ENCODE measurements at regions not wholly inside any gene's neighbourhood (a gene's known extent, or its start where the extent isn't known, plus 50 kb on each side); places are given as distances from the start of the nearest gene placed in this dataset.
"Not testable (repeated sequence)": the region's sequence is repeated elsewhere in the genome, so short reads cannot be mapped to it uniquely, and the experiment has no call there.

- H3K36me3 Mint-ChIP-seq; DNase-seq; H3K27ac ChIP-seq (ENCODE audit: low read length); CTCF ChIA-PET; H3K4me3 Mint-ChIP-seq; POLR2A ChIA-PET; H3K4me3 ChIP-seq (ENCODE audit: control insufficient read depth in 1 of 2, extremely low read depth in 1 of 2, low read length in 1 of 2); H3K27me3 ChIP-seq (replicated peaks in 1 of 2; ENCODE audit: control insufficient read depth in 2 of 2, extremely low read depth in 1 of 2, insufficient read depth in 2 of 2, low read length in 1 of 2); H3K4me1 ChIP-seq (ENCODE audit: control insufficient read depth in 1 of 2, extremely low read depth in 1 of 2, insufficient read depth in 2 of 2, low read length in 2 of 2); ATAC-seq (replicated peaks in 1 of 4); H3K4me1 Mint-ChIP-seq; H3K36me3 ChIP-seq (ENCODE audit: control insufficient read depth in 2 of 2, extremely low read depth in 1 of 2, insufficient read depth in 1 of 2, low read length in 1 of 2); H3K27ac Mint-ChIP-seq; H3K27me3 Mint-ChIP-seq; H3K9me3 ChIP-seq: not testable (repeated sequence)
- peaks cover 4 to 22% (median 13%) of the 10 kb centered on the region in 3 donors for H3K9me3 Mint-ChIP-seq
- no CpG with 5 or more reads among the region's 1 CpG for WGBS (ENCODE audit: insufficient coverage)
Measured at GRCh38 chr7:15809936-15810335, 123.5 kb upstream of the MEOX2 start.

DNA sequence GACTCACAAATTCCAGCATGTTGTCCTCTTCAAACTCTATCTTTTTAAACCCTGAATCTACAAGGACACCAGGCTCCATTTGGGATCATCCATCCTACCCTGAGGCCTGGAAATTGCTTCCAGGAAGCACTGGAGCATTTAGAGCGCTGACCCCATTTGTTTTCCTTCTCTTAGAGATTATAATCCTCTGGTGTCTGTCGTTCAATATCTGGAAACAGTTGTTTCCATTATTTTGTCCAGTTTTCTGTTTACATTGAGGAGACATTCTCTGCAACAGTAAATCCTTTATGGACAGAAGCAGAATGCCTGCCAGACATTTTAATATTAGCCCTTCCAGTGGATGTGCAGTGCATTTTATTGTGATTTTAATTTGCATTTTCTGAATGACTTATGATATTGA lies 119.4 kb upstream of the MEOX2 start:
- Histone ChIP-seq H3K36me3 (ENCODE audit: control insufficient read depth in 2 of 2, extremely low read depth in 1 of 2, insufficient read depth in 1 of 2, low read length in 1 of 2) (no peaks in the 10 kb centered on the region), H3K9me3 (no peaks in the 10 kb centered on the region), H3K27me3 (replicated peaks in 1 of 2; ENCODE audit: control insufficient read depth in 2 of 2, extremely low read depth in 1 of 2, insufficient read depth in 2 of 2, low read length in 1 of 2) (no peaks in the 10 kb centered on the region), H3K27ac (ENCODE audit: low read length) (no peak overlapping the region), H3K4me1 (ENCODE audit: control insufficient read depth in 1 of 2, extremely low read depth in 1 of 2, insufficient read depth in 2 of 2, low read length in 2 of 2) (no peaks in the 10 kb centered on the region), H3K4me3 (ENCODE audit: control insufficient read depth in 1 of 2, extremely low read depth in 1 of 2, low read length in 1 of 2) (no peak overlapping the region)
- no peaks in the 10 kb centered on the region for H3K27me3 Mint-ChIP-seq
- 40% methylated on average over 1 of the region's 2 CpGs for WGBS (ENCODE audit: insufficient coverage)
- H3K27ac Mint-ChIP-seq, result no peak overlapping the region
- ChIA-PET POLR2A (no interaction called here), CTCF (no interaction called here)
- no peaks in the 10 kb centered on the region for H3K4me1 Mint-ChIP-seq
- H3K36me3 Mint-ChIP-seq, result no peaks in the 10 kb centered on the region
- no peak for DNase-seq
- ATAC-seq (replicated peaks in 1 of 4), result no peak
- H3K4me3 Mint-ChIP-seq, result no peak overlapping the region
- H3K9me3 Mint-ChIP-seq, result peaks cover 3 to 20% (median 17%) of the 10 kb centered on the region in 3 donors

GRCh38 chr7:15802425-15802824 lies 115.9 kb upstream of the MEOX2 start:
- Histone ChIP-seq H3K9me3 (no peaks in the 10 kb centered on the region), H3K4me1 (ENCODE audit: control insufficient read depth in 1 of 2, extremely low read depth in 1 of 2, insufficient read depth in 2 of 2, low read length in 2 of 2) (no peaks in the 10 kb centered on the region), H3K27ac (ENCODE audit: low read length) (no peak overlapping the region), H3K36me3 (ENCODE audit: control insufficient read depth in 2 of 2, extremely low read depth in 1 of 2, insufficient read depth in 1 of 2, low read length in 1 of 2) (no peaks in the 10 kb centered on the region), H3K27me3 (replicated peaks in 1 of 2; ENCODE audit: control insufficient read depth in 2 of 2, extremely low read depth in 1 of 2, insufficient read depth in 2 of 2, low read length in 1 of 2) (no peaks in the 10 kb centered on the region), H3K4me3 (ENCODE audit: control insufficient read depth in 1 of 2, extremely low read depth in 1 of 2, low read length in 1 of 2) (no peak overlapping the region)
- no peak overlapping the region for H3K4me3 Mint-ChIP-seq
- H3K27me3 Mint-ChIP-seq, result no peaks in the 10 kb centered on the region
- CTCF ChIA-PET, result no interaction called here
- no peak overlapping the region for H3K27ac Mint-ChIP-seq
- WGBS (ENCODE audit: insufficient coverage), result no CpG with 5 or more reads among the region's 1 CpG
- no peaks in the 10 kb centered on the region for H3K4me1 Mint-ChIP-seq
- DNase-seq, result no peak
- H3K9me3 Mint-ChIP-seq, result peaks cover 6 to 17% (median 13%) of the 10 kb centered on the region in 3 donors
- no peak for ATAC-seq (replicated peaks in 1 of 4)
- POLR2A ChIA-PET, result no interaction called here
- H3K36me3 Mint-ChIP-seq, result no peaks in the 10 kb centered on the region

GRCh38 chr7:15801551-15801950 lies 115.1 kb upstream of the MEOX2 start:
- Mint-ChIP-seq H3K27ac (no peak overlapping the region), H3K9me3 (peaks cover 6 to 12% (median 8%) of the 10 kb centered on the region in 3 donors), H3K27me3 (no peaks in the 10 kb centered on the region), H3K4me1 (no peaks in the 10 kb centered on the region), H3K36me3 (no peaks in the 10 kb centered on the region), H3K4me3 (no peak overlapping the region)
- no peaks in the 10 kb centered on the region for H3K9me3 ChIP-seq
- H3K27me3 ChIP-seq (replicated peaks in 1 of 2; ENCODE audit: control insufficient read depth in 2 of 2, extremely low read depth in 1 of 2, insufficient read depth in 2 of 2, low read length in 1 of 2), result no peaks in the 10 kb centered on the region
- POLR2A ChIA-PET, result no interaction called here
- no peak for DNase-seq
- no peaks in the 10 kb centered on the region for H3K4me1 ChIP-seq (ENCODE audit: control insufficient read depth in 1 of 2, extremely low read depth in 1 of 2, insufficient read depth in 2 of 2, low read length in 2 of 2)
- ATAC-seq (replicated peaks in 1 of 4), result no peak
- WGBS (ENCODE audit: insufficient coverage), result no CpG with 5 or more reads among the region's 3 CpGs
- H3K27ac ChIP-seq (ENCODE audit: low read length), result no peak overlapping the region
- H3K4me3 ChIP-seq (ENCODE audit: control insufficient read depth in 1 of 2, extremely low read depth in 1 of 2, low read length in 1 of 2), result no peak overlapping the region
- CTCF ChIA-PET, result interaction anchor here in 1 of 2 donors (0.5 kb wide), 1 partner anchor 1328 kb away, joined by 3 read pairs; no protein-coding TSS in a partner anchor
- H3K36me3 ChIP-seq (ENCODE audit: control insufficient read depth in 2 of 2, extremely low read depth in 1 of 2, insufficient read depth in 1 of 2, low read length in 1 of 2), result no peaks in the 10 kb centered on the region

- no peaks in the 10 kb centered on the region for H3K9me3 ChIP-seq
- DNase-seq (no peak), ATAC-seq (replicated peaks in 1 of 4) (no peak)
- Mint-ChIP-seq H3K36me3 (no peaks in the 10 kb centered on the region), H3K4me3 (no peak overlapping the region), H3K27ac (no peak overlapping the region), H3K4me1 (no peaks in the 10 kb centered on the region), H3K27me3 (no peaks in the 10 kb centered on the region), H3K9me3 (peaks cover 6 to 12% (median 8%) of the 10 kb centered on the region in 3 donors)
- no peaks in the 10 kb centered on the region for H3K36me3 ChIP-seq (ENCODE audit: control insufficient read depth in 2 of 2, extremely low read depth in 1 of 2, insufficient read depth in 1 of 2, low read length in 1 of 2)
- no peaks in the 10 kb centered on the region for H3K27me3 ChIP-seq (replicated peaks in 1 of 2; ENCODE audit: control insufficient read depth in 2 of 2, extremely low read depth in 1 of 2, insufficient read depth in 2 of 2, low read length in 1 of 2)
- no peaks in the 10 kb centered on the region for H3K4me1 ChIP-seq (ENCODE audit: control insufficient read depth in 1 of 2, extremely low read depth in 1 of 2, insufficient read depth in 2 of 2, low read length in 2 of 2)
- POLR2A ChIA-PET, result no interaction called here
- CTCF ChIA-PET, result no interaction called here
- H3K4me3 ChIP-seq (ENCODE audit: control insufficient read depth in 1 of 2, extremely low read depth in 1 of 2, low read length in 1 of 2), result no peak overlapping the region
- H3K27ac ChIP-seq (ENCODE audit: low read length), result no peak overlapping the region
Measured at GRCh38 chr7:15801041-15801440, 114.6 kb upstream of the MEOX2 start.

DNA sequence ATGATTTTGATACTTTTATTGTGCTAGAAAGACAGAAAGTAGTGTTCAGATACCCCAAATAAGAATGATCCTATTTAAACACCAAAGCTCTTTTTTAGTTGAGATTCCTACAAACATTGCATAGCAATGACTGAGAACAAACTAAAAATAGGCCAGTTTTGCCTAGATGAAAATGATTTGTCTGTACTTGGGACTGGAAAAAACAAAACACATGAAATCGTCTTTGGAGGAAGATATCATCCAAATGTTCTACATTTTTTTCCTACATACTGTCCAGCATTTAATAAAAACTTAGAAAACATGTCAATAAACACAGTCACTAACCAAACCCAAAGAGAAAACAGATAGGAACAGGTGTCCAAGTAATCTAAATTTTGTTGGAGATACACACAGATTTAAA lies 111.6 kb upstream of the MEOX2 start:
- H3K27me3 Mint-ChIP-seq, result no peaks in the 10 kb centered on the region
- H3K4me3 Mint-ChIP-seq, result no peak overlapping the region
- Histone ChIP-seq H3K36me3 (ENCODE audit: control insufficient read depth in 2 of 2, extremely low read depth in 1 of 2, insufficient read depth in 1 of 2, low read length in 1 of 2) (no peaks in the 10 kb centered on the region), H3K4me1 (ENCODE audit: control insufficient read depth in 1 of 2, extremely low read depth in 1 of 2, insufficient read depth in 2 of 2, low read length in 2 of 2) (no peaks in the 10 kb centered on the region), H3K9me3 (no peaks in the 10 kb centered on the region), H3K27me3 (replicated peaks in 1 of 2; ENCODE audit: control insufficient read depth in 2 of 2, extremely low read depth in 1 of 2, insufficient read depth in 2 of 2, low read length in 1 of 2) (no peaks in the 10 kb centered on the region), H3K4me3 (ENCODE audit: control insufficient read depth in 1 of 2, extremely low read depth in 1 of 2, low read length in 1 of 2) (no peak overlapping the region), H3K27ac (ENCODE audit: low read length) (no peak overlapping the region)
- ChIA-PET POLR2A (no interaction called here), CTCF (no interaction called here)
- ATAC-seq (replicated peaks in 1 of 4), result no peak
- H3K9me3 Mint-ChIP-seq, result peaks cover 6 to 22% (median 8%) of the 10 kb centered on the region in 3 donors
- no peaks in the 10 kb centered on the region for H3K4me1 Mint-ChIP-seq
- H3K27ac Mint-ChIP-seq, result no peak overlapping the region
- no CpG with 5 or more reads among the region's 1 CpG for WGBS (ENCODE audit: insufficient coverage)
- no peaks in the 10 kb centered on the region for H3K36me3 Mint-ChIP-seq
- DNase-seq, result no peak

DNA sequence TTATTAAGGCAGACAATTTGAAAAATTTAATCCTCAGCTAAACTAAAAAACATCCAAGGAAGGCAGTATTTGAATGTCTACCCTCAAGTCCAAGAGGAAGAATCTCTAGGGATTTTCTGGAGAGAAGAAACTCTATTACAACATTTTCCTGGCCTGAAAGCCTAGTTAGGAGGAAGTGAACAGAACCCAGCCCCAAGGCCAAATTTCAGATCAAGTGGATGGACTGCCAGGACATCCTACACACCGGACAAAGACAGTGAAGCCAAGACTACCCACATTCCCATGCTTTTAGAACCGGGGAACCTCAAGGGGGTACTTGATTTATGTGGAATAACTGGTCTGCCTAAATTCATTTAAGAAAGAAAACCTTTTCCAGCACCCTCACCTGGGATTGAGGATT lies 108.9 kb upstream of the MEOX2 start:
- Mint-ChIP-seq H3K36me3 (no peaks in the 10 kb centered on the region), H3K4me3 (no peak overlapping the region), H3K9me3 (peaks cover 8 to 20% (median 11%) of the 10 kb centered on the region in 3 donors), H3K4me1 (no peaks in the 10 kb centered on the region), H3K27me3 (no peaks in the 10 kb centered on the region), H3K27ac (no peak overlapping the region)
- Histone ChIP-seq H3K36me3 (ENCODE audit: control insufficient read depth in 2 of 2, extremely low read depth in 1 of 2, insufficient read depth in 1 of 2, low read length in 1 of 2) (no peaks in the 10 kb centered on the region), H3K27me3 (replicated peaks in 1 of 2; ENCODE audit: control insufficient read depth in 2 of 2, extremely low read depth in 1 of 2, insufficient read depth in 2 of 2, low read length in 1 of 2) (no peaks in the 10 kb centered on the region), H3K4me3 (ENCODE audit: control insufficient read depth in 1 of 2, extremely low read depth in 1 of 2, low read length in 1 of 2) (no peak overlapping the region), H3K9me3 (no peaks in the 10 kb centered on the region), H3K4me1 (ENCODE audit: control insufficient read depth in 1 of 2, extremely low read depth in 1 of 2, insufficient read depth in 2 of 2, low read length in 2 of 2) (no peaks in the 10 kb centered on the region), H3K27ac (ENCODE audit: low read length) (no peak overlapping the region)
- ChIA-PET POLR2A (no interaction called here), CTCF (no interaction called here)
- DNase-seq (no peak), ATAC-seq (replicated peaks in 1 of 4) (no peak)
- no CpG with 5 or more reads among the region's 2 CpGs for WGBS (ENCODE audit: insufficient coverage)
